ENCODE measurements at regions not wholly inside any gene's neighbourhood (a gene's known extent, or its start where the extent isn't known, plus 50 kb on each side); places are given as distances from the start of the nearest gene placed in this dataset.

GRCh38 chr7:22561895-22562593 is 62.1 kb upstream of the STEAP1B start:
- H3K27me3 Mint-ChIP-seq = no peaks in the 10 kb centered on the region
- no peak overlapping the region for H3K27ac Mint-ChIP-seq
- peak overlapping the region in 1 of 4 donors; percentile 55 for H3K4me3 Mint-ChIP-seq
- H3K9me3 Mint-ChIP-seq = peaks cover 0 to under 1% (median 0%) of the 10 kb centered on the region in 3 donors
- H3K36me3 Mint-ChIP-seq = no peaks in the 10 kb centered on the region
- peaks cover 44 to 46% (median 45%) of the 10 kb centered on the region in 3 donors for H3K4me1 Mint-ChIP-seq

- no peaks in the 10 kb centered on the region for H3K27me3 Mint-ChIP-seq
- peak overlapping the region in 1 of 4 donors; percentile 70 for H3K4me3 Mint-ChIP-seq
- peaks cover 44 to 45% (median 44%) of the 10 kb centered on the region in 3 donors for H3K4me1 Mint-ChIP-seq
- no peaks in the 10 kb centered on the region for H3K36me3 Mint-ChIP-seq
- H3K9me3 Mint-ChIP-seq = no peaks in the 10 kb centered on the region
- no peak overlapping the region for H3K27ac Mint-ChIP-seq
Measured at GRCh38 chr7:22561321-22561811, 61.4 kb upstream of the STEAP1B start.

DNA sequence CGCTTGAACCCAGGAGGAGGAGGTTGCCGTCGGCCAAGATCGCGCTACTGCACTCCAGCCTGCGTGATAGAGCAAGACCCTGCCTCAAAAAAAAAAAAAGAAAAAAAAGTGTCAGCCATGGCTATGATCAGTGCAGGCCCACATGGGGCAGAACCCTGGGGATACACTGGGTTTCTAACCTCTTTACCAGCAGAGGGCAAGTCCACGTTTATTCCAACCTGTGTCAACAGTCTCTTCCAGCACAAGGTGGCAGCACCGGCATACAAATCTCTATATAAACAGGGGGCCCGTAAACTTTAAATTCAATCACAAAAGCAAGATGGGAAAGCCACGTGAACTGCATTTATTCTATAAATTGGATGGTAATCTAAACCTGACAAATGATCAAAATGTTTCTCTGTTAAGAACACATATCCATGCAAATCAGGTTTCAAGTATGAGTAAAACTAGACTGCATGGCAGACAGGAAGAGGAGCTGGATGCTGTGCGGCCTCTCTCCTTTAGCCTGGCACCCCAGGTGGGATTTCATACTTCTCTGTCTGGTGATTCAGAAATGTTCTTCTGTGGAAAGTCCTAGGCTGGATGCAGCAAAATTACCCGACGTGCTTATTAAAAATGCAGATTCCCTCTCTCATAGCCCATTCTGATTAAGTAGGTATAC is 60.0 kb upstream of the STEAP1B start:
- Mint-ChIP-seq H3K4me3 (peak overlapping the region in 3 of 4 donors; percentile 5 to 61 (median 18)), H3K27ac (peak overlapping the region; percentile 11 to 32 (median 17)), H3K27me3 (no peaks in the 10 kb centered on the region), H3K9me3 (no peaks in the 10 kb centered on the region), H3K4me1 (peaks cover 30 to 32% (median 30%) of the 10 kb centered on the region in 3 donors), H3K36me3 (no peaks in the 10 kb centered on the region)

GRCh38 chr7:22557167-22557566 is 57.2 kb upstream of the STEAP1B start:
- Mint-ChIP-seq H3K9me3 (no peaks in the 10 kb centered on the region), H3K27me3 (no peaks in the 10 kb centered on the region), H3K4me3 (no peak overlapping the region), H3K4me1 (peaks cover 6 to 12% (median 8%) of the 10 kb centered on the region in 3 donors), H3K36me3 (no peaks in the 10 kb centered on the region), H3K27ac (no peak overlapping the region)

DNA sequence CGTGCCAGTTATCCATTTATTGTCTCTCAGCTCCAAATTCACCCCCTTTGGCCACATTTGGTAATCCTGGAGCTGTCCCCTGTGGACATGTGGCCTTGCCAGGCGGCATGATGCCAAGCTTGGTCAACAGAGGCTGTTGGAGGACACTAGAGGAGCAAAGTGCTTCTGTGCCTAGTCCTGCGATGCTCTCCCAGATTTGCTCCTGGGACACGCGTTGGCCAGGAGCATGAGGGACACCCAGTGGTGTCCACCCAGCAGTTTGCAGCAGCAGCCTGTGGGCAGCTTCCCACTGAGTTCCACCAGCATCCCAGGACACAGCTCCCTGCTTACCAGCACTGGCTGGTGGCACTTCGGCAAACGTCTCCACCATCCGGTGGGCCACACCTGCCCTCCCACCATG is 55.5 kb upstream of the STEAP1B start:
- H3K4me1 Mint-ChIP-seq = peaks cover 9 to 19% (median 16%) of the 10 kb centered on the region in 3 donors
- peaks cover 2% of the 10 kb centered on the region for H3K27me3 Mint-ChIP-seq
- no peak overlapping the region for H3K4me3 Mint-ChIP-seq
- H3K9me3 Mint-ChIP-seq = no peaks in the 10 kb centered on the region
- no peak overlapping the region for H3K27ac Mint-ChIP-seq
- H3K36me3 Mint-ChIP-seq = no peaks in the 10 kb centered on the region

DNA sequence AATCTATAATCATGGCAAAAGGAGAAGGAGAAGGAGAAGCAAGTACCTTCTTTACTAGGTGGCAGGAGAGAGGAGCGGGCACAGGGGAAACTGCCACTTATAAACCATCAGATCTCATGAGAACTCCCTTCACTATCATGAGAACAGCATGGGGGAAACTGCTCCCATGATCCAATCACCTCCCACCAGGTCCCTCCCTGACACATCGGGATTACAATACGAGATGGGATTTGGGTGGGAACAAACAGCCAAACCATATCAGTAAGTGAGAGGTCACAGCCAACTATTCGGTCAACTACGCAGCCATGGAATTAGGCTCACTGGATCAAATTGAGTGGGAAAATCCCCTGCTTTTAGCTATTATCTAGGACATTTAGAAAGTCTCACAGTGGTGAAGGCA is 54.2 kb upstream of the STEAP1B start:
- peaks cover 9 to 22% (median 20%) of the 10 kb centered on the region in 3 donors for H3K4me1 Mint-ChIP-seq
- H3K4me3 Mint-ChIP-seq = peak overlapping the region in 1 of 4 donors; percentile 10
- no peaks in the 10 kb centered on the region for H3K36me3 Mint-ChIP-seq
- H3K27ac Mint-ChIP-seq = no peak overlapping the region
- H3K27me3 Mint-ChIP-seq = peaks cover 9% of the 10 kb centered on the region
- H3K9me3 Mint-ChIP-seq = no peaks in the 10 kb centered on the region

- Mint-ChIP-seq H3K4me3 (no peak overlapping the region), H3K9me3 (no peaks in the 10 kb centered on the region), H3K36me3 (no peaks in the 10 kb centered on the region), H3K4me1 (peaks cover 9 to 22% (median 22%) of the 10 kb centered on the region in 3 donors), H3K27me3 (peaks cover 12% of the 10 kb centered on the region), H3K27ac (no peak overlapping the region)
Measured at GRCh38 chr7:22551768-22552513, 52.0 kb upstream of the STEAP1B start.

DNA sequence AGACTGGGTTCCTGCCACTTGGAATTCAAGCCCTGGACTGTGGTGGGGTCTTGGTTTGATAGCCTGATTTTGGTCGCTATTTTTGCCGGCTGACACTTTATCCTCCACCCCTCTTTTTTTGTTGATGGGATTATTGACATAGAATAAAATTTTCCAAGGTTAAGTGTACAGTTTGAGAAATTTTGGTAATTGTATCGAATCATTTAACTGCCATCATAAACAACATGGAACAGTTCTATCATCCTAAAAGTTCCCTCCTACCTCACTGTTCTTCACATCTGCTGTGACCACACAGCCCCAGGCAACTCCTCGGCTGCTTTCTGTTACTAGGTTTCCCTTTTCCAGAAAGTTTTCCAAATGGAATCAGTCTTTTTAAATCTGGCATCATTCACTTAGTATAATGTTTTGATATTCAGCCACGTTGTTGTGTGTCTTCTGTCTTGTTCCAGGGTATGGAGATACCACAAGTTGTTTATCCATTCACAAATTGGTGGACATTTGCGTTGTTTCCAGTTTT is 50.6 kb upstream of the STEAP1B start:
- Mint-ChIP-seq H3K27me3 (peaks cover 12% of the 10 kb centered on the region), H3K36me3 (no peaks in the 10 kb centered on the region), H3K27ac (no peak overlapping the region), H3K9me3 (no peaks in the 10 kb centered on the region), H3K4me3 (peak overlapping the region in 3 of 4 donors; percentile 80 to 91 (median 81)), H3K4me1 (peaks cover 9 to 22% (median 22%) of the 10 kb centered on the region in 3 donors)

DNA sequence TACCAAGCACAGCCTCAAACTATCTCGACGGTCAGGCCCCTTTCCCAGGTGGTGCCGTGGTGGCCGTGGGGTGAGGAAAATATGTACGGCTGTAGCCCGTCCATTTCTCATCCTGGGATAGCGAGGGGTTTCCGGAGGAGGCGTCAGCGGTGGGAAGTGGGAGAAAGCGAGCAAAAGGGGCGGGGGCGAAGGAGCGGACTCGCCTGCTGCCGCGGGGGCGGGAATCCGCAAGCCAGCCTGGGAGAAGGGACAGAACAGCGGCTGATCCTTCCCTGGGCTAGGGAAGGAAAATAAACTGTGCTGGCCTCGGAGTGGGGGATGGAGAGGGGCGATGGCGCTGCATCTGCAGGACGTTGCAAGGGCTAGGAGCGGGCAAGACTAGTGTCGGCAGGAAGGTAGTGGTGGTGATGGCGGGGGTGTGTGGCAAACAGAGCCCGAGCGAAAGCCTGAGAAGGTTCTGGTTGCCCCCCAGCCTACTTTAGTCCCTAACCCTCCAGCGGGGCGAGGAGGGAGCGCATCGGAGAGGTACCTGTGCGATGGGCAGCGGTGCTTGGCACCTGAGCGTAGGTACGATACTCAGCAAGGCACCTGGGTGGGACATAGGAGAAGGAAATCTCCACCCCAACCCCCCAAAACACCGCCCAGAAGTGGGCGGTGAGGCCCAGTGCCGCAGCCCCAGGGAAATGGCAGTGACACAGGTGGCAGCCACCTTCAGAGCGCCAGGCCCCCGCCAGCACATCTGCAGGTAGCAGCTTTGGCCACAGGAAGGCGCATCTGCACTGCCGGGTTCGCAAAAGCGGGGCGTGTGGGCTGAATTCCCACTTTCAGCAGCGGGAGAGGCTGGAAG is 49.9 kb upstream of the STEAP1B start:
- Mint-ChIP-seq H3K4me1 (peaks cover 9 to 22% (median 22%) of the 10 kb centered on the region in 3 donors), H3K27me3 (peaks cover 12% of the 10 kb centered on the region), H3K9me3 (no peaks in the 10 kb centered on the region), H3K4me3 (peak overlapping the region; percentile 72 to 91 (median 82)), H3K27ac (no peak overlapping the region), H3K36me3 (no peaks in the 10 kb centered on the region)
